SK-N-SH treated with all-trans-retinoic acid at 6 μM for 48 hours (cell line): ENCODE measurements at regions not wholly inside any gene's neighbourhood (a gene's known extent, or its start where the extent isn't known, plus 50 kb on each side); places are given as distances from the start of the nearest gene placed in this dataset.

Experiments
- CSDC2 ChIP-seq: fragments of 250-450 bp; sonication (Bioruptor Pico); IDR thresholded peaks from 2 replicates; pipeline ENCODE4 v1.5.0; 2020; ENCODE audit warnings: mild to moderate bottlenecking, moderate library complexity
- OSR1 ChIP-seq: fragments of 250-450 bp; sonication (Bioruptor Pico); IDR thresholded peaks from 2 replicates; pipeline ENCODE4 v1.8.0; 2022; ENCODE audit warnings: moderate library complexity, mild to moderate bottlenecking, inconsistent platforms
- PATZ1 ChIP-seq: fragments of 250-450 bp; sonication (Bioruptor Pico); IDR thresholded peaks from 2 replicates; pipeline ENCODE4 v1.8.0; 2020; ENCODE audit warnings: mild to moderate bottlenecking, moderate library complexity, borderline replicate concordance
- RARB ChIP-seq: fragments of 250-450 bp; sonication (Bioruptor Pico); IDR thresholded peaks from 2 replicates; pipeline ENCODE4 v1.8.0; 2021; ENCODE audit warnings: mild to moderate bottlenecking, moderate library complexity
- SNAI2 ChIP-seq: fragments of 250-450 bp; sonication (Bioruptor Pico); IDR thresholded peaks from 2 replicates; pipeline ENCODE4 v1.5.0; 2020; ENCODE audit warnings: mild to moderate bottlenecking, moderate library complexity
- TOX ChIP-seq: fragments of 250-450 bp; sonication (Bioruptor Pico); IDR thresholded peaks from 2 replicates; pipeline ENCODE4 v1.8.0; 2021; ENCODE audit warnings: mild to moderate bottlenecking, moderate library complexity, borderline replicate concordance
- ZC3H10 ChIP-seq: fragments of 250-450 bp; sonication (Bioruptor Pico); IDR thresholded peaks from 2 replicates; pipeline ENCODE4 v1.5.1; 2021; ENCODE audit warnings: mild to moderate bottlenecking, moderate library complexity
- ZFP30 ChIP-seq: fragments of 450-650 bp; formaldehyde crosslinking; IDR thresholded peaks from 2 replicates; pipeline ENCODE4 v1.5.0; 2022; ENCODE audit warnings: mild to moderate bottlenecking, moderate library complexity
- ZNF70 ChIP-seq: fragments of 450-650 bp; formaldehyde crosslinking; IDR thresholded peaks from 2 replicates; pipeline ENCODE4 v1.5.0; 2020; ENCODE audit warnings: mild to moderate bottlenecking, moderate library complexity
- TF ChIP-seq, protein P1 (sequence below): fragments of 250-450 bp; sonication (Bioruptor Pico); IDR thresholded peaks from 2 replicates; pipeline ENCODE4 v1.8.0; 2021; ENCODE audit warnings: low read depth, mild to moderate bottlenecking, moderate library complexity, borderline replicate concordance

GRCh38 chr10:109203646-109204353 is 719.5 kb downstream of the XPNPEP1 start:
- no peak for TF ChIP-seq ZFP30 (CRISPR knock-in tag)
- TF ChIP-seq PATZ1 (CRISPR knock-in tag) = no peak
- TF ChIP-seq TOX = no peak
- no peak for TF ChIP-seq OSR1 (CRISPR knock-in tag)
- TF ChIP-seq, protein P1, sequence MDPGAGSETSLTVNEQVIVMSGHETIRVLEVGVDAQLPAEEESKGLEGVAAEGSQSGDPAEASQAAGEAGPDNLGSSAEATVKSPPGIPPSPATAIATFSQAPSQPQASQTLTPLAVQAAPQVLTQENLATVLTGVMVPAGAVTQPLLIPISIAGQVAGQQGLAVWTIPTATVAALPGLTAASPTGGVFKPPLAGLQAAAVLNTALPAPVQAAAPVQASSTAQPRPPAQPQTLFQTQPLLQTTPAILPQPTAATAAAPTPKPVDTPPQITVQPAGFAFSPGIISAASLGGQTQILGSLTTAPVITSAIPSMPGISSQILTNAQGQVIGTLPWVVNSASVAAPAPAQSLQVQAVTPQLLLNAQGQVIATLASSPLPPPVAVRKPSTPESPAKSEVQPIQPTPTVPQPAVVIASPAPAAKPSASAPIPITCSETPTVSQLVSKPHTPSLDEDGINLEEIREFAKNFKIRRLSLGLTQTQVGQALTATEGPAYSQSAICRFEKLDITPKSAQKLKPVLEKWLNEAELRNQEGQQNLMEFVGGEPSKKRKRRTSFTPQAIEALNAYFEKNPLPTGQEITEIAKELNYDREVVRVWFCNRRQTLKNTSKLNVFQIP = no peak
- no peak for TF ChIP-seq CSDC2 (CRISPR knock-in tag)
- no peak for TF ChIP-seq ZC3H10 (CRISPR knock-in tag)
- TF ChIP-seq RARB (CRISPR knock-in tag) = no peak
- no peak for TF ChIP-seq SNAI2
- no peak for TF ChIP-seq ZNF70 (CRISPR knock-in tag)
